Thyroid gland (tissue), 4 donors: ENCODE measurements at regions not wholly inside any gene's neighbourhood (a gene's known extent, or its start where the extent isn't known, plus 50 kb on each side); places are given as distances from the start of the nearest gene placed in this dataset.

ENCODE experiments used
- CTCF ChIP-seq, 6 experiments: fragments of 200-600 bp in 3 of 6; fragments of 450-650 bp in 3 of 6; sonication (generic) in 3 of 6; IDR thresholded peaks; one replicate each; pipeline ENCODE4 v1.5.1; 2016 to 2019; ENCODE audit warnings: antibody characterized with exemption in 6 of 6, mild to moderate bottlenecking in 2 of 6, inconsistent platforms in 1 of 6, moderate library complexity in 1 of 6
- POLR2A ChIP-seq, 2 donors: fragments of 450-650 bp; IDR thresholded peaks; one replicate each; pipeline ENCODE4 v1.6.1; 2017; ENCODE audit warnings: antibody characterized with exemption in 2 of 2, mild to moderate bottlenecking in 2 of 2, moderate library complexity in 1 of 2

- no peak for TF ChIP-seq CTCF (IDR thresholded peaks at IDR 0.05)
- TF ChIP-seq POLR2A (IDR thresholded peaks at IDR 0.05), result no peak
Measured at GRCh38 chr1:5448486-5448885, 543.7 kb downstream of the NPHP4 start.
